ENCODE measurements at regions not wholly inside any gene's neighbourhood (a gene's known extent, or its start where the extent isn't known, plus 50 kb on each side); places are given as distances from the start of the nearest gene placed in this dataset.

DNA sequence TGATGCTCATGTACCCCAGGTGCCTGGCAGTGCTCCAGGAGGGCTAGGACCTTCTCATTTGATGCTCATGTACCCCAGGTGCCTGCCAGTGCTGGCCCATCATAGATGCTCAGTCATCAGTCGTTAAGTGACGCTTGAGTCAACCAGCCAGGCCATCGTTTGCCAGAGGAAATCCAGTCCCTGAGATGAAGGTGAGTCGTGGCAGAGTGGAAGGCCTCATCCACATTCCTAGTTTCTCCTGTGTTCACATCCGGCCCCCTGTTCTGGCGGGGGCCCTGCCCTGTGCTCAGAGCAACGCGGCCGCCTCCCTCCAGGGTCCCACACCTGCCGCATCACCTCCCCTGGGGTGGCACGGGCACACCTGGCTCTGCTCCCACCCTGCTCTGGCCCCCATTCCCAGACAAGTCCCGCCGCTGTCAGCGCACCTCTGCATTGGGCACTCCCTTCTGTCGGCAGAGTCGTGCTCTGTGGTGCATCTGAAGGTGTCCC lies 279.9 kb downstream of the BRD1 start:
- no peak for DNase-seq (ENCODE audit: low read depth)

DNA sequence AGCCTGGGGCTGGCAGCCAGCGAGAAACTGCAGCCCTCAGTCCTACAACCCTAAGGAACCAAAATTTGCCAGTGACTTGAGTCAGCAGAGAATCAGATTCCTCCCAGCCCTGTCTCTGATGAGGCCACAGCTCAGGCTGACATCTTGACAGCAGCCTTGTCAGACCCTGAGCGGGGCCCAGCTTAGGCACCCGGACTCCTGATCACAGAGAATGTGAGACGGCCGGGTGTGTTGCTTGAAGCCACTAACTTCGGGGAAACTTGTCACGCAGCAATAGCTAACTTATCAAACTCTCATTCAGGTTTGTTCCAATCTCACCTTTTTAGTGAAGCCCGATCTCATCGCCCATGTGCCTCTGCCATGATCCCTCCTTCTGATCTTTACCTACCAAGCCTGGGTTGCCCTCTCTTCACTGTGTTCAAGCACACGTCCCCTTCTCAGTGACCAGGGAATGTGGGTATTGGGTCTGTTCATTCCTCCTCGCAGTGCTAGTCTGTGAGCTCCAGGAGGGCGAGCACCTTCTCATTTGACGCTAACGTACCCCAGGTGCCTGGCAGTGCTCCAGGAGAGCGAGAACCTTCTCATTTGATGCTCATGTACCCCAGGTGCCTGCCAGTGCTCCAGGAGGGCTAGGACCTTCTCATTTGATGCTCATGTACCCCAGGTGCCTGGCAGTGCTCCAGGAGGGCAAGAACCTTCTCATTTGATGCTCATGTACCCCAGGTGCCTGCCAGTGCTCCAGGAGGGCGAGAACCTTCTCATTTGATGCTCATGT lies 280.7 kb downstream of the BRD1 start:
- DNase-seq (ENCODE audit: low read depth), result no peak

DNA sequence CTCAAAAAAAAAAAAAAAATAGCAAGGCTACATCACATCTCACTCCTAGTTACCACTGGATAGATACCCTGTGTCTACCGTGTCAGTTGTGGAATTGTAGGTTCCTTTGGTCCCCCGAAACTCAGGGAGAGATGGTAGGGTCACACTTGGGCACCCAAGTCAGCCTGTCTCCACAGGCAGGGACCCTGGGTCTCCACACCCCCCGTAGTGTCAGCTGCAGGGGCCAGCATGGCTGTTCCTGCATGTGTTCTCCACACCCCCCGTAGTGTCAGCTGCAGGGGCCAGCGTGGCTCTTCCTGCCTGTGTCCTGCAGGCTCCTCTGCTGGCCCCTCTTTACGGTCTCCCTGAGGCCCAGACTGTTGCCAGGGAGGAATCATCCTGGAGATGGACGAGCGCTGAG lies 282.1 kb downstream of the BRD1 start:
- no peak for DNase-seq (ENCODE audit: low read depth)

DNA sequence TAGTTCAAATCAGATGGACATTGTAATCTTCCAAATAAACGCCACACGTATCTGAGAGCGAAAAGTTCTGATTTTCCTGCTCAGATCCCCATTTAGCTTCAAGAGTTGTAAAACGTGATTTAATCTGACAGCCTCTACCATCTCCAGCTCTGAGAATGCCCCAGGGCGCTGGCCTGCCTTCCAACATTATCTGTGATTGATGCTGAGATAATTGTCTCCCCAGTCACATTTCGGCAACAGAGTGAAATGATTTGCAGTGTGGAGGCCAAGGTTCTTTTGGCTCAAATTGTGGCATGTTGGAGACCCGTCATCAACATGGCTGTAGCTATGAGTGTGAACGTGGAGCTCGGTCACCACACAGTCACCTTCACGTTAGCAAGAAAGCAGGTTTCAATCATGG lies 283.4 kb downstream of the BRD1 start:
- DNase-seq (ENCODE audit: low read depth), result no peak

DNA sequence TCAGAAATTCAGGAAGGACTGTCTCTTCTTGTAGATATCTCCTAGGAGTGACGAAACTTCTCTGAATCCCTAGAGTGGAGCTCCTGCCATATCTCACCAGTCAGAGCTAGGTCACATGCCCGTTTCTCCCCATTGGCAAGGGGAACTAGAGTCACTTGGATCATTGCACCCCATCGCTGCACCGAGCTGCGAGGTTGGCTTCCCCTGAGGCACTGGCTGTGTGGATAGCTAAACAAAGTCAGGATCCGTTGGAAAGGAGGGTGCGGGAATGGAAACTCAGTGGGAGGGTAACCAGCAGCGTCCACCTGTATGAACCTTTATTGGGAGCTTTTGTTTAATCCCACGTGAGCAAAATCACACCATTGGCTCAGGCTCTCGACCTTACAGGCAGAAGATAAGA lies 283.8 kb downstream of the BRD1 start:
- no peak for DNase-seq (ENCODE audit: low read depth)

DNA sequence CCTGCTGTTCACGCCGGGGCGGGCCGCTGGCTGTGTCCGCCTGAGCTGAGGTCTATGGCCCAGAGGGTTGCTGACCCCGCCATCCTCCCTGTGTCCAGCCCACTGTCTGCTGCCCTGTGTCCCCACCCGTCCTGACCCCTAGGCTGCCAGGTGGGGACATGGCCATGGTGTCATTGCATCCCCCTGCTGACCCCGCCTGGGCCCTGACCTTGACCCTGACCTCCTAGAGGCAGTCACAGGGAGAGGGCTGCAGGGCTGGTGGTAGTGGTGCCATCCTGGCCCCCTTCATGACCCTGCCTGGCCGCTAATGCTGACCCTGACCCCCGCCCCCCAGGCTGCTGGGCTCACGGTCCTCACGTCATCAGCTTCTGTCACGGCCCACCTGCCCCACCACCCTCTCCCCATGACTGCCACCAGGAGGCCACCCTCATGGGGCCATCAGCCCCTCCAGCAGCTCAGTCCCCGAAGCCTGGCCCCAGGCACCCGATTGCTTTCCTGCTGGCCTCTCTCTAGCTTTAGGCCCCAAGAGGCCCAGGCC lies 285.9 kb downstream of the BRD1 start:
- DNase-seq (ENCODE audit: low read depth), result no peak

DNA sequence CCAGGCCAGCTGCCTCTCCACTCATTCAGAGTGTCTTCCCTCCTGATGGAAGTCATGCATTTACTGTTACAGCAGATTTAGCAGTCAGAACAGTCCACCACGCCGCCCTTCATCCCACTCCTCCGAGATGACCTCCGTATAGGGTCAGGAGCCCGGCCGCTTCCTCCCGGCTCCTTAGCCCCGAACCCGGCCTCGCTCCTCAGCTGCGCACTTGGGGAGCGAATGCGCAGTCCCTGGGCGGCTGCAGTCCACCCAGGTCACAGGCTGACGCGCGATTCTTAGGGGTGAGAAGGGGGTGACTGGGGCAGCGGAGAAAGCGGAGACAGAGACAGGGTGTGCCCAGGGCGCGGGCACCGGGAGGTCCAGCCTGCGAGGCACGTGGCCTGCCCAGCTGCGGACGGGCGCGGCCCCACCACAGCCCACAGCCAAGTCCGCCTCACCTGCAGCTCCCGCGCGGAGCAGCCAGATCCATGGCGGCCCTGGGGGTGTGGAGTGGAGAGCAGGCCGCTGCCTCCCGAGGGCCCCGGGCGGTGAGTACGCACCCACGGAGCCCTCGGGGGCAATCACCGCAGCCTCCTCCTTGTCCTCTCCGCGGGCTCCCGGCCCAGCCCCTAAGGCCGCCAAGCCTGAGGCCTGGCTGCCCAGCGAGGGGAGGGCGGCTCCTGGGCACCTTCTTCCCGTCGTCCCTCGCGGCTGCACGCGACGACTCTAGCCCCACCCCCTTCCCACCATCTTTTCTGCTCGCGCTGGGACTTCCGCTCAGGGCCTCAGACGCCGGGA lies 286.6 kb downstream of the BRD1 start:
- DNase-seq (ENCODE audit: low read depth), result no peak

GRCh38 chr22:49540084-49540912 lies 287.4 kb downstream of the BRD1 start:
- DNase-seq (ENCODE audit: low read depth), result no peak

- no peak for DNase-seq (ENCODE audit: low read depth)
These were observed 289.7 kb downstream of the BRD1 start for GRCh38 chr22:49538006-49538405.

DNA sequence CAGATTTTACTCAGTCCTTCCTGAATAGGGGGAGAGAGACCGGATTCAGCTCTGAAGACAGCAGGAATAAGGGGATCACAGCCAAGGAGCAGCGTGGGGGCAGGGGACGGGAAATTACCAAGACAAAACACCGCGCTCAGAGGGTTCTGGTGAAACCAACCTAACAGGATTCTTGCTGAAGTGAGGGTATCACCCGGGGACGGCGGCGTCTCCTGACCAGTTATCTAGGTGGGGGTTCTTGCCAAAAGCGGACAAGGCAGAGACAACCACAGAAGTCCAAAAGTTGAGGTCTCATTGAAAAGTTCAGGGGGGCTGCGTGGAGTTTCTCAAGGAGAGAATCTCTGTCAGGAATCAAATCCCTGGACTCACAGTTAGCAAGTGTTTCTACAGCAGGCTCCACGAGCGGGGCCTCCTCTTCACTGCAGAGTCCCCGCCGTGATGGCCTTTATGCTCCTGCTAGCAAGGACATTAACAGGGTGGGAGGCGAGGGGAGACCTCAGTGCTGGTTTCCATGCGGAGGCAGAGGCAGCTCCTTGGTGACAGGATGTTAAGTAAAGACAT lies 291.0 kb downstream of the BRD1 start:
- no peak for DNase-seq (ENCODE audit: low read depth)

GRCh38 chr22:49535527-49536125 lies 292.0 kb downstream of the BRD1 start:
- no peak for DNase-seq (ENCODE audit: low read depth)

- no peak for DNase-seq (ENCODE audit: low read depth)
These were observed 292.5 kb downstream of the BRD1 start for GRCh38 chr22:49535126-49535525.

DNA sequence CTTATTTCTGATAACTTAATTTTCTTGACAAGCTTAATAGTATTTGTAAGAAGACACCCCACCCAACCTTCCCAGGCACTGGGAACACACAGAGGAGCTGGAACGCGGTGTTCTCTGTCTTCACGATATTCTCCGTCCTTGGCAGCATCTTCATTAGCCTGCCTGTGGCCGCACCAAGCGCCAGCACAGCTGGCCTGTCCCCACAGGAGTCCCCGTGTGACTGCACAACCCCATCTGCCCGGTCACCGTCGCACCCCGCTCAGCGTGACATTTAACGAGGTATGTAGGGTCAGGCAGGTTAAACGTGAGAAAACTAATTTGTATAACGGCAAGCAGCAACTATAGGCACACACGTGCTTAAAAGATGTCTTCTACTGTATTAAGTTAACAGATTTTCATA lies 293.3 kb downstream of the BRD1 start:
- no peak for DNase-seq (ENCODE audit: low read depth)

DNA sequence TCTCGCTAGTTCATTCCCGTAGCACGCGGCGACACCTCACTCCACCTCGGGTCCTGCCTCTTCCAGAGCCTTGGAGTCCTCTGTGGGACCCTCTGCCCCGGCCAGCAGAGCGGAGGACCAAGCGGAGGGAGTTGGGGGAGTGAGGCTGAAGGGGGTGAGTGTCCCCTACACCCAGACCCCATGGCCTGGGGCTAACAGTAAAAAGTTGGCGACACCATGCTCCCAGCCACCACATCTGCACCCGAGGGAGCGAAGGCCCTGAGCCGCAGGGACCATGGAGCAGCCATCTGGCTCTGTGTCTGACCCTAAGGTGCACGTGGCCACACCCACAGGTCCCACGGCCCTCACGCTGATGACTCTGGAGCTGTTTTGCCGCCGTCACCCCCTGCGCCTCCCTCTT lies 293.8 kb downstream of the BRD1 start:
- DNase-seq (ENCODE audit: low read depth), result no peak

- DNase-seq (ENCODE audit: low read depth), result no peak
These were observed 294.5 kb downstream of the BRD1 start for GRCh38 chr22:49532869-49533802.

DNA sequence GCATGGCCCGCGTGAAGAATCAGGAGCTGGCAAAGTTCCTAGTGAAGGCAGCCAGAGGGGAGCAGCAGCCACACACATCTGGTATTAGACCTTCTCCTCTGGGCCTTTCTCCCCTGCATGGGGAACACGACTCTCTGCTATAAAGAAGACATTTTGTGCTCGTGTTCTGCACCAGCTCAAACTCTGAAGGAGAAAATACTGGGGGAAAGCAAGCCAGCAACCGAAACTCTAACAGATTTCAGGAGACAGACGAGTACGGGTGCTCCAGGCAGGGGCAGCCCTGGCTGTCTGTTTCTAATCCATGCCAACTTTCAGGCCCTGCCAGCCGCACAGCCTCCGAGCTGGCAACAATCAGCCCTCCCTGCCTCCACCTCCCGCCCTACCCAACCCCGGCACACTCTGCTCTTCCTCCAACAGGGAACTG lies 296.3 kb downstream of the BRD1 start:
- DNase-seq (ENCODE audit: low read depth), result no peak

- DNase-seq (ENCODE audit: low read depth), result no peak
These were observed 296.9 kb downstream of the BRD1 start for GRCh38 chr22:49530671-49531367.

- no peak for DNase-seq (ENCODE audit: low read depth)
These were observed 299.3 kb downstream of the BRD1 start for GRCh38 chr22:49528420-49528720.

DNA sequence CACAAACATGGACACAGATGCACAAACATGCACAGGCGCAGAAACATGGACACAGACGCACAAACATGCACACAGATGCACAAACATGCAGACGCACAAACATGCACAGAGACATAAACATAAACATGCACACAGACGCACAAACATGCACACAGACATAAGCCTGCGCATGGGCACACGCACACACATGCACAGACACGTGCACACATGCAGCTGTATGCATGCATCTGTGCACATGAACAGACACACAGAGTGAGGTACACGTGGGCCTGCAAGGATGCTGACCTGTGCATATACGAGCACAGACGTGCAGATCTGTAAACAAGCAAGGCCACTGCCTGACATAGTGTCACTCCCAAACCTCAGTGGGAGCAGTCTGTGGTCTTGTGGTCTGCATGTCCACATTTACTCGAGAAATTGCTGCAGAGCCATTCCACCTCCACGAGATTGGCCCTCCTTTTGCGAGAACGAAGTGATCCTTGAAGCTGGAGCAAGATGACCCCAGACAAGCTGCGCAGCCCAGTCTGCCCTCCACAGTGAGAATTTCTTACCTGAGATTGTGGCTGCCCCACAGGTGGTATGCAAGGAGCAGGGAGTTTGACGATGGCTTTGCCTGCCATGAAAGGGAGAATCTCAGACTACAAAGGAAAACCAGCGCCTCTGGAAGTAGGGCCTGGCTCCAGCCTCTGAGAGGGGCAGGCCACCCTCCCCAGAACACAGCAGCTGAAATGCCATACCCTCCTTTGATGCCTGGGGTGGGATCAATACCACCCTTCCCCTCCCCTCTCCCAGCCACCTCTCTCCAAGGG lies 299.9 kb downstream of the BRD1 start:
- no peak for DNase-seq (ENCODE audit: low read depth)

All from GM04503 (cell line).